HTR-8/SVneo (cell line): ENCODE measurements at regions not wholly inside any gene's neighbourhood (a gene's known extent, or its start where the extent isn't known, plus 50 kb on each side); places are given as distances from the start of the nearest gene placed in this dataset.

ENCODE experiments used
- DNase-seq: peaks from one replicate; pipeline ENCODE4 v3.0.0; 2011; ENCODE audit warnings: low spot score, mixed read lengths; ENCODE audit not compliant: insufficient read length
- FAIRE-seq: peaks from 2 replicates; lab custom pipeline; 2011; peaks lifted over from hg19 to GRCh38; lab: Jason Lieb, UNC

- no peak for FAIRE-seq
- no peak for DNase-seq
Measured at GRCh38 chr9:99567436-99567835, 254.2 kb upstream of the NR4A3 start.

DNA sequence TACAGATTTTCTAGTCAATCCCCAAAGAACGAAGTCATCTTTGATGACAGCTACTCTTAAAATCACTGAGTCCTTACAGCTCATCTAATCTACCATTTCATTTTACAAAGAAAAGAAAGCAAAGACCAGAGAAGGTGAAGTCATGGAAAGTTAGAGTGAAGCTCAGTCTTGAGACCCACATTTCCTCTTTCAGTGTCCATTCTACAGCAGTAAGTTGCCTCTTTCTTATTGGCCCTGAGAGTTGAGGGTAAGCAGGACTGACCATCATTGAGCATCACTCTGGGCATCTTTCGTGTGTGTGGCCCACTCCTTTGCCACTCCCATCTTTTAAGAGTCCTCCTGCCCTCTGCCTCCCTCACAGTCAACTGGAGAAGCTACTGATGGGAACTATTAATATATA is 251.8 kb upstream of the NR4A3 start:
- DNase-seq: no peak
- no peak for FAIRE-seq

DNA sequence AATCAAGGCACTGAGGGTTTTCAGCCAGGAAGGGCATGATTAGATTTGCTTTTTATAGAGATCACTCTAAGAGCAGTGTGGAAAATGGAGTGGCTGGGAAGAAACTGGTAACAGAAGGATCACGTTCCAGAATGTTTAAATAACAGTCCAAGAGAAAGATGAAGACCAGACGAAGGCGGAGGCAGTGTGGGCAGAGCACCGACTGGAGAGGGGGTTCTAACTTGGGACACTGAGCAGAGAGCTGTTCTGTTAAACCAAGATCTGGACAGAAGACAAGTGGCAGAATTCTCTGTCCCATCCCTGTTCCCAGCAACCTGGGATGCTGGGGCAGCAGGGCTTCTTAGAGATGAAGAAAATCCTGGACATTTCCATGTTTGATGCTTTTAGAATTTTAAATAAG is 249.1 kb upstream of the NR4A3 start:
- DNase-seq: no peak
- no peak for FAIRE-seq

- DNase-seq: no peak
- no peak for FAIRE-seq
Measured at GRCh38 chr9:99573085-99573484, 248.6 kb upstream of the NR4A3 start.

DNA sequence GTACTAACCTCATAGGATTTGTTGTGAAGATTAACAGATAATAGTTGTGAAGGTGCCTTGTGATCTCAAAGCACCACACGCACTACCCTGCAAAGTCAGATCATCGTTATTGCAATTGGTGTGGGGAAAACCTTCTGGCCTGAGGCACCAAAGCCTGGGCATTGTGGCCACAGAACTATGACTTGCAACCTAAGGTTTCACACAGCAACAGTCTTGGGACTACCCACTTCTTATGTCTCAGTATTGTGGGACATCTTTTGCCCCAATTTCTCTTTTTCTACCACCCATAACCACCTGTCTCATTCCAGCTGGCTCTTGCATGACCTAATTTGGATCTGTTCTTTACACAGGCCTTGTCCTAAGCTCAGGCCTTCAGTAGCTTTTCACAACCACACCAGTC is 247.8 kb upstream of the NR4A3 start:
- FAIRE-seq: no peak
- DNase-seq: no peak

DNA sequence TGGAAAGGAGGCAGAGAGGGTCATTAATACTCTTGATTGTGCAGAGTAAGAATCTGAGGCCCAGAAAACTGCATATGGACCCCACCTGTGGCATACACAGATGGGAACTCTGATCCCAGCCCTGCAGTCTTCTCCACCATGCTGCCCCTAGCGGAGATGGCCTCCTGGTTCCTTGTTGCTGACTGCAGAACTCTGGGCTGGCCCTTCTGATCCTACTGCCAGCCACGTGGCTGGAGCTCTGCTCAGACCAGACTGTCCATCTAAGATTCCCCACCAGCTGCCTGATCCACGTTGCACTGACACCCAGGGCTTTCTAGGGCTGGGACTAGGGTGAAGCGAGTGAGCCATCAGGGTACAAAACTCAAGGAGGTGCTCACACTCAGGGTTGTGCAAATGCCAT is 245.7 kb upstream of the NR4A3 start:
- DNase-seq (no peak), FAIRE-seq (no peak)

DNA sequence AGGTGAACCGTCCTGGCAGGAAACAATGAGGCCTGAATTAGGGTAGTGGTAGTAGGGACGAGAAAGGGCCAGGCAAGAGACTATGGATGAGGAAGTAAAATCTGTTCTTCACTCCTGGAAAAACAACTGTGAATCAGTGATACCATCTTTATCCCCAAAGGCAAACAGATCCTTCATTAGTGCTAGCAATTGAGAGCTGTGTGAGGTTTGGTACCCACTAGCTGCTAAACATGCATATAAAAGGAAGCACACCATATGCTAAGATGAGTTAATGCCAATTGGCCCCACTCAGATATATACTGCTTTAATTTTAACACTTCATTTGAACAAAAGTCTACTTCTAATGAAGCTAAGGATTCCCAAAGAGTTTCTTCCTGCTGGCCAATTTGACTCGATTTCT is 244.8 kb upstream of the NR4A3 start:
- DNase-seq (no peak), FAIRE-seq (no peak)

DNA sequence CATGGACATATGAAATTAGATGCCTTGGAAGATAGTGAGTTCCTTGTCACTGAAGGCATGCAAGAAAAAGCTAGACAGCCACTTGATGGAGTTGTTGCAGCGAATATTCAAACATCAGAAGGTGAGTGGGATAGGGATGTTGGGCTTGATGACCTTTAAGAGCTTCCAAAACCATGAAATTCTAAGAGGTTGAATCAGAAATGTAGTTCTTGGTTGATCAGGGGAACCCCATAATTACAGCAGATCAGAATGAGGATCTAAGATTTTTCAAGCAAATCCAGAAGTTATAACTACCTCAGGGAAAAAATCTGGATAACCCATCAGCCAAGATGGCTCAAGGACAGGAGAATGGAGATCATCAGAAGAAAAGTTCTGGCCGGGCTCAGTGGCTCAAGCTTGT is 244.3 kb upstream of the NR4A3 start:
- FAIRE-seq (no peak), DNase-seq (no peak)

- DNase-seq (no peak), FAIRE-seq (no peak)
Measured at GRCh38 chr9:99578666-99579065, 243.0 kb upstream of the NR4A3 start.

- DNase-seq (no peak), FAIRE-seq (no peak)
Measured at GRCh38 chr9:99579964-99580363, 241.7 kb upstream of the NR4A3 start.

- DNase-seq (no peak), FAIRE-seq (no peak)
Measured at GRCh38 chr9:99582814-99583213, 238.9 kb upstream of the NR4A3 start.

GRCh38 chr9:99588299-99588698 is 233.4 kb upstream of the NR4A3 start:
- FAIRE-seq (no peak), DNase-seq (no peak)

- no peak for DNase-seq
- FAIRE-seq: no peak
Measured at GRCh38 chr9:99588747-99589146, 232.9 kb upstream of the NR4A3 start.

DNA sequence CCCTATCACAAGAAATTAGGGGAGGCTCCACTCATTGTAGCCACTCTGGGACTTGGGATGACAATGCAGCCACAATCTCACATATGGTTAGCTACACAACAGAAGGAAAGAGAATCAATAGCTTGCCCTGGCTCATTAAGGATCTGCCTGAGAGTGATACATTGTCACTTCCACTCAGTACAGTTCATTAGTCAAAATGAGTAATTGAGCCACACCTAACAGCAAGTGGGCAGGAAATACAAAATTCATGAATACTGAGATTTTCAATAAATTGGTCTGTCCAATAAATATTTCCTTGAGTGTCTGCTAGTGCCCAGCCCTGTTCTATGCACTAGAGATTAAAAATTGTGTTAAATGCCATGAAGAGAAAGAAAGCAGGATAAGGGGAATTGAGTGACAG is 231.3 kb upstream of the NR4A3 start:
- FAIRE-seq (no peak), DNase-seq (no peak)

GRCh38 chr9:99590840-99591239 is 230.8 kb upstream of the NR4A3 start:
- no peak for FAIRE-seq
- no peak for DNase-seq

GRCh38 chr9:99591770-99592169 is 229.9 kb upstream of the NR4A3 start:
- no peak for FAIRE-seq
- DNase-seq: no peak

DNA sequence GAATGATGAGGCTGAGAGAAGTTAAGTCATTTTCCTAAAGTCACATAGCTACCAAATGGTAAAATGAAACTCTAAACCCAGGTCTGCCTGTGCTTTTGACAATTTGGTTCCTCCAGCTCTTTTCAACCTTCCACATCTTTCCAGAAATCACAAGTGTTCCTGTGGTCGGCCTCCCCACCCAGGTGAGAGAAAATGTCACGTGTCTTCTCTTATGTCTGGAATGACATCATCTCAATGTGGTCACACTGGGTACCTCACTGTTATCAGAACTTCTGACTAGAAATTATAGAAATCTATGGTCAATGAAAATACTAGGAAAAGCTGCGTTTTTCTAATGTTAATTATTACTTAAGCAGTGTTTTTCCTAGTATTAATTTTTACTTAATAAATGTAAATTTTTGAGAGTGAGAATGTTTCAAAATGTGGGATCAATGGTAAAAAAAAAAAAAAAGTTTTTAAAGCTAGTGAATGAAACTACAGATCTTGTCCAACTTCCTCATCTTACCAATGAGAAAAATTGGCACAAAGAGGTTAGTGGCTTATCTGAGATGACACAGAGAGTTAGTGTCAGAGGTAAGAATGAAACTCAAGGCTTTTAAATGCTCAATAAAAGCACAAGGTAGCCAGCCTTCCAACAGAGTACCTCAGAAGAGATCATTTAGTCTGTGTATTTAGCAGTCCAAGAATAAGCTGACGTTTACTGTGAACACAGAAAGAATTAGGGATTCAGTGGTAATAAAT is 228.7 kb upstream of the NR4A3 start:
- DNase-seq (no peak), FAIRE-seq (no peak)

DNA sequence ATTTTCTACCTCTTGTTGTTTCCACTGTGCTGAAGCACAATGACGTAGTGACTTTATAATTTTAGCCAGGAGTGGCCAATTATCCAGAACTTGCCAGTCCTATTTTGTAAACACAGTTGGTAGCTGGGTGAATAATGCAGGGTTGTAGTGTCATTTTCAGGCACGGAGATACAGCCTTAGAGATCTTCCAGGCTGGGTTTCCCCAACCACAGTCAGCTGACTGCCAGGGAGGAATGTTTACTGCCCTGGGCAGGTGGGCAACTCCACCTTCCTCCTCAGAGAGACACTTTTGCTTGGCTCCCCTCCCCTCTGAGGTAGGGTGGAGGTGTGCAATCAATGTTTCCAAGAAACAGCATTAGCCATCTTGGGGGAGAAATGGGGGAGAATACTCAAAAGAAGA is 228.1 kb upstream of the NR4A3 start:
- DNase-seq: no peak
- FAIRE-seq: no peak

GRCh38 chr9:99594056-99594780 is 227.5 kb upstream of the NR4A3 start:
- FAIRE-seq: no peak
- no peak for DNase-seq

GRCh38 chr9:99595796-99596195 is 225.9 kb upstream of the NR4A3 start:
- FAIRE-seq: no peak
- no peak for DNase-seq

DNA sequence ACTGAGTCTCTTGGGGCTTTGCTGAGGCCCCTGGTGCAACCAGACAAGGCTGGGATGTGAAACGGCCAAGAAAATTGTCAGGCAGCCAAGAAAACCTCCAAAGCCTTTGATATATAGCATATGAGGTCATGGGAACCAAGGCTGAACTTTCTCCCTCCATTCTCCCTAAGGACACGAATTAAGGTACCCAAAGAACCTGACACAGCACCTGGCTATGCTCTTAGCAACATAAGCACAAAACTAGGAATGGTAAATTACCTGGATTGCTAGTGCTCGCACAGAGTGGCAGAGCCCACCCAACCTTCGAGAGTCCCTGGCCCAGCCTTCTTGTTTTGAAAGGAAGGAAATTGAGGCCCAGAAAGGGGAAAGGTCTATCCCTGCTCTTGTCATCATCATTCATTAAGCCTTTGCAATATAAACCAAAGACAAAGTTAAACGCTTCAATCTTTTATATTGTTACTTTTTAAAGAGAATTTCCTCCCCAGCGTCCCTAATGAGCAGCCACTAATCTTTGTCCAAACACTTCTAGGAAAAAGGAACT is 220.0 kb upstream of the NR4A3 start:
- DNase-seq (no peak), FAIRE-seq (no peak)

GRCh38 chr9:99602854-99603253 is 218.8 kb upstream of the NR4A3 start:
- no peak for DNase-seq
- no peak for FAIRE-seq
